Neural cell (in vitro differentiated cells): ENCODE measurements at regions not wholly inside any gene's neighbourhood (a gene's known extent, or its start where the extent isn't known, plus 50 kb on each side); places are given as distances from the start of the nearest gene placed in this dataset.

Experiments
- H2AFZ ChIP-seq: fragments of 200-600, 300-800 bp; sonication (generic), shearing (Covaris generic); 2 replicates; pipeline ENCODE4 v1.6.0; 2014; ENCODE audit warnings: low read depth, mild to moderate bottlenecking, antibody characterized with exemption, low read length, moderate library complexity
- H3F3A ChIP-seq: fragments of 200-600 bp; shearing (Covaris generic); 2 replicates; pipeline ENCODE4 v1.6.1; 2016; ENCODE audit warnings: mild to moderate bottlenecking, moderate library complexity, mixed read lengths, antibody characterized with exemption, low read length; ENCODE audit not compliant: insufficient read depth, poor library complexity, severe bottlenecking
- H3K27ac ChIP-seq: fragments of 200-600, 300-800 bp; sonication (generic), shearing (Covaris generic); 2 replicates; pipeline ENCODE4 v1.5.1; 2014; ENCODE audit warnings: mild to moderate bottlenecking, low read length, moderate library complexity
- H3K27me3 ChIP-seq: fragments of 300-800, 200-600 bp; sonication (generic), shearing (Covaris generic); 2 replicates; pipeline ENCODE4 v1.6.0; 2014; ENCODE audit warnings: mild to moderate bottlenecking, low read depth, low read length, moderate library complexity; ENCODE audit not compliant: insufficient read depth
- H3K36me3 ChIP-seq: fragments of 300-800, 200-600 bp; sonication (generic), shearing (Covaris generic); 2 replicates; pipeline ENCODE4 v1.5.1; 2014; ENCODE audit warnings: mild to moderate bottlenecking, antibody characterized with exemption, low read length, moderate library complexity; ENCODE audit not compliant: insufficient read depth
- H3K4me2 ChIP-seq: fragments of 300-800, 200-600 bp; sonication (generic), shearing (Covaris generic); 2 replicates; pipeline ENCODE4 v1.6.0; 2014; ENCODE audit warnings: mild to moderate bottlenecking, low read length
- H3K4me3 ChIP-seq: fragments of 300-800, 200-600 bp; sonication (generic), shearing (Covaris generic); 2 replicates; pipeline ENCODE4 v1.5.1; 2014; ENCODE audit warnings: mild to moderate bottlenecking, low read length, moderate library complexity
- H3K79me2 ChIP-seq: fragments of 200-600 bp; shearing (Covaris generic); replicated peaks from 2 replicates; pipeline ENCODE4 v1.6.0; 2014; ENCODE audit warnings: mild to moderate bottlenecking, low read length, moderate library complexity; ENCODE audit not compliant: insufficient read depth
- H3K9ac ChIP-seq: fragments of 300-800, 200-600 bp; sonication (generic), shearing (Covaris generic); 2 replicates; pipeline ENCODE4 v1.6.1; 2016; ENCODE audit warnings: mild to moderate bottlenecking, low read length, mixed read lengths
- H3K9me2 ChIP-seq: fragments of 200-600 bp; shearing (Covaris generic); 2 replicates; pipeline ENCODE4 v1.6.1; 2016; ENCODE audit warnings: mild to moderate bottlenecking, low read length, mixed read lengths; ENCODE audit not compliant: insufficient read depth
- H3K9me3 ChIP-seq: fragments of 200-600, 300-800 bp; sonication (generic), shearing (Covaris generic); 2 replicates; pipeline ENCODE4 v1.6.1; 2016; ENCODE audit warnings: mild to moderate bottlenecking, mixed run types, low read length, moderate library complexity, mixed read lengths
- H4K20me1 ChIP-seq: fragments of 200-600 bp; shearing (Covaris generic); 2 replicates; pipeline ENCODE4 v1.6.1; 2016; ENCODE audit warnings: mild to moderate bottlenecking, mixed run types; ENCODE audit not compliant: insufficient read depth
- CTCF ChIP-seq: fragments of 450-650 bp; IDR thresholded peaks from 2 replicates; pipeline ENCODE4 v1.5.1; 2014; ENCODE audit warnings: antibody characterized with exemption, mild to moderate bottlenecking, moderate library complexity; ENCODE audit not compliant: poor library complexity, severe bottlenecking
- EP300 ChIP-seq: fragments of 450-650 bp; conservative IDR thresholded peaks from 2 replicates; pipeline ENCODE4 v1.6.1; 2014; ENCODE audit warnings: antibody characterized with exemption, mild to moderate bottlenecking, moderate library complexity; ENCODE audit not compliant: poor library complexity, severe bottlenecking
- EZH2 ChIP-seq: fragments of 200-600, 300-800 bp; shearing (Covaris generic), sonication (generic); IDR thresholded peaks from 2 replicates; pipeline ENCODE4 v1.6.1; 2014; ENCODE audit warnings: antibody characterized with exemption, low read length, borderline replicate concordance, mild to moderate bottlenecking; ENCODE audit not compliant: insufficient read depth, poor library complexity, severe bottlenecking
- MXI1 ChIP-seq: fragments of 450-650 bp; conservative IDR thresholded peaks from 2 replicates; pipeline ENCODE4 v1.6.1; 2014; ENCODE audit warnings: antibody characterized with exemption, mild to moderate bottlenecking; ENCODE audit not compliant: poor library complexity, severe bottlenecking
- POLR2AphosphoS5 ChIP-seq: IDR thresholded peaks from 2 replicates; pipeline ENCODE4 v1.6.1; 2012
- RAD21 ChIP-seq: fragments of 450-650 bp; conservative IDR thresholded peaks from 2 replicates; pipeline ENCODE4 v1.6.1; 2014; ENCODE audit warnings: antibody characterized with exemption, mild to moderate bottlenecking, moderate library complexity
- REST ChIP-seq: IDR thresholded peaks from 2 replicates; pipeline ENCODE4 v1.6.1; 2012; ENCODE audit warnings: borderline replicate concordance
- SMC3 ChIP-seq: fragments of 450-650 bp; conservative IDR thresholded peaks from 2 replicates; pipeline ENCODE4 v1.6.1; 2014; ENCODE audit warnings: antibody characterized with exemption, mild to moderate bottlenecking, moderate library complexity; ENCODE audit not compliant: poor library complexity
- TAF1 ChIP-seq: IDR thresholded peaks from 2 replicates; pipeline ENCODE4 v1.6.1; 2012; ENCODE audit warnings: low read depth

GRCh38 chr12:65684906-65685305 lies 139.4 kb upstream of the HMGA2 start:
- no peaks in the 10 kb centered on the region for H3K9me3 ChIP-seq

GRCh38 chr12:65685514-65685913 lies 138.8 kb upstream of the HMGA2 start:
- TF ChIP-seq TAF1 (no peak), RAD21 (no peak), EZH2 (no peak), POLR2AphosphoS5 (no peak), SMC3 (no peak), MXI1 (no peak), CTCF (no peak), REST (no peak), EP300 (no peak)
- Histone ChIP-seq H3K79me2 (no peaks in the 10 kb centered on the region), H3K27me3 (no peaks in the 10 kb centered on the region), H3K4me2 (no peak overlapping the region), H4K20me1 (no peaks in the 10 kb centered on the region), H3K36me3 (no peaks in the 10 kb centered on the region), H3K9me2 (no peaks in the 10 kb centered on the region), H3K9me3 (no peaks in the 10 kb centered on the region), H3K27ac (no peak overlapping the region), H3K9ac (no peak overlapping the region), H3K4me3 (no peak overlapping the region), H2AFZ (no peak overlapping the region), H3F3A (no peaks in the 10 kb centered on the region)

More at GRCh38 chr12:65684906-65685305, 139.4 kb upstream of the HMGA2 start:
- Histone ChIP-seq H3F3A (no peaks in the 10 kb centered on the region), H3K4me2 (no peak overlapping the region), H3K79me2 (no peaks in the 10 kb centered on the region), H3K27me3 (no peaks in the 10 kb centered on the region), H2AFZ (no peak overlapping the region), H4K20me1 (no peaks in the 10 kb centered on the region), H3K36me3 (no peaks in the 10 kb centered on the region), H3K27ac (no peak overlapping the region), H3K9ac (no peak overlapping the region), H3K9me2 (no peaks in the 10 kb centered on the region), H3K4me3 (no peak overlapping the region)
- TF ChIP-seq SMC3: no peak
- TF ChIP-seq EP300: no peak
- TF ChIP-seq MXI1: no peak
- no peak for TF ChIP-seq TAF1
- no peak for TF ChIP-seq CTCF
- no peak for TF ChIP-seq EZH2
- TF ChIP-seq RAD21: no peak
